K562 (cell line): ENCODE measurements at regions not wholly inside any gene's neighbourhood (a gene's known extent, or its start where the extent isn't known, plus 50 kb on each side); places are given as distances from the start of the nearest gene placed in this dataset.

Experiments used
- ATAC-seq: fragments of 200-7000 bp; cut with Tn5 transposase; 3 replicates; pipeline ENCODE4 v1.9.1; 2020; ENCODE audit warnings: moderate library complexity
- BruUV-seq: library from RNA; stranded (reverse); fragments of 400-500 nt; replicated peaks from 2 replicates; lab custom pipeline; 2021; lab: Mats Ljungman, UMichigan
- CTCF ChIA-PET: fragments of 300-600 bp; formaldehyde crosslinking; extraction: SDS; loops from one replicate; lab custom pipeline; 2021; ENCODE audit warnings: low intra/inter-chr PET ratio; lab: Yijun Ruan, JAX
- POLR2A ChIA-PET: fragments of 300-600, 350-650 bp; sonication (Branson Sonifier 250); formaldehyde crosslinking; extraction: SDS; loops from one replicate; lab custom pipeline; 2021; ENCODE audit warnings: antibody characterized with exemption, inconsistent platforms; lab: Yijun Ruan, JAX
- DNase-seq, 4 experiments: peaks; one replicate each; pipeline versions ENCODE4 v3.0.0 to v3.0.0-alpha.2; 2011 to 2018; ENCODE audit warnings: low spot score in 3 of 4, mixed read lengths in 3 of 4; ENCODE audit errors: extremely low read depth in 1 of 4
- FAIRE-seq: peaks from 2 replicates; lab custom pipeline; 2011; peaks lifted over from hg19 to GRCh38; lab: Jason Lieb, UNC
- H2AFZ ChIP-seq: 2 replicates; pipeline ENCODE4 v1.6.0; 2011; ENCODE audit warnings: low read depth, low read length, control low read depth, inconsistent platforms
- H3K27ac ChIP-seq: fragments of 200-600 bp; 3 replicates; pipeline ENCODE4 v1.8.0; 2011; ENCODE audit warnings: low read depth, mild to moderate bottlenecking, control low read depth, inconsistent platforms, low read length, moderate library complexity, mixed read lengths; ENCODE audit errors: extremely low read depth
- H3K27me3 ChIP-seq, 2 experiments: fragments of 300-600 bp in 1 of 2; 2 replicates in 1 of 2; 3 replicates in 1 of 2; pipeline versions ENCODE4 v1.6.0 to v1.8.0; 2011; ENCODE audit warnings: inconsistent platforms in 2 of 2, low read length in 2 of 2, mild to moderate bottlenecking in 1 of 2, mixed read lengths in 1 of 2, moderate library complexity in 1 of 2; ENCODE audit not compliant: control insufficient read depth in 2 of 2, insufficient read depth in 2 of 2
- H3K36me3 ChIP-seq: fragments of 300-600 bp; 3 replicates; pipeline ENCODE4 v1.8.0; 2011; ENCODE audit warnings: mild to moderate bottlenecking, low read length, inconsistent platforms; ENCODE audit not compliant: control insufficient read depth, insufficient read depth
- H3K4me1 ChIP-seq, 2 experiments: fragments of 200-600 bp in 1 of 2; replicated peaks in 1 of 2; 2 replicates in 1 of 2; 3 replicates in 1 of 2; pipeline versions ENCODE4 v1.5.1 to v1.8.0; 2011; ENCODE audit warnings: inconsistent platforms in 2 of 2, low read length in 2 of 2, mild to moderate bottlenecking in 1 of 2, mixed read lengths in 1 of 2, moderate library complexity in 1 of 2; ENCODE audit not compliant: control insufficient read depth in 2 of 2, insufficient read depth in 2 of 2
- H3K4me2 ChIP-seq: 2 replicates; pipeline ENCODE4 v1.6.1; 2011; ENCODE audit warnings: low read length, control low read depth, inconsistent platforms, mixed read lengths; ENCODE audit not compliant: insufficient read depth
- H3K4me3 ChIP-seq: fragments of 200-600 bp; sonication (generic), shearing (Covaris generic); 2 replicates; pipeline ENCODE4 v1.5.1; 2016; ENCODE audit warnings: control low read depth, inconsistent platforms
- H3K79me2 ChIP-seq: fragments of 200-600 bp; 3 replicates; pipeline ENCODE4 v1.8.0; 2011; ENCODE audit warnings: low read length, inconsistent platforms; ENCODE audit not compliant: control insufficient read depth, insufficient read depth
- H3K9ac ChIP-seq, 2 experiments: 2 replicates each; pipeline versions ENCODE4 v1.6.0 to v1.6.1; 2011; ENCODE audit warnings: low read depth in 2 of 2, low read length in 2 of 2, control low read depth in 1 of 2, inconsistent platforms in 1 of 2, mild to moderate bottlenecking in 1 of 2, mixed read lengths in 1 of 2; ENCODE audit not compliant: insufficient read depth in 1 of 2
- H3K9me1 ChIP-seq: one replicate; pipeline ENCODE4 v1.6.0; 2011; ENCODE audit warnings: inconsistent platforms, mild to moderate bottlenecking, low read length, moderate library complexity; ENCODE audit not compliant: control insufficient read depth, insufficient read depth
- H3K9me3 ChIP-seq: replicated peaks from 2 replicates; pipeline ENCODE4 v1.5.1; 2011; ENCODE audit warnings: low read depth, low read length, inconsistent platforms; ENCODE audit not compliant: control insufficient read depth, insufficient read depth
- H4K20me1 ChIP-seq: replicated peaks from 2 replicates; pipeline ENCODE4 v1.6.1; 2011; ENCODE audit warnings: low read length, inconsistent platforms, mixed read lengths; ENCODE audit not compliant: control insufficient read depth, insufficient read depth
- RNF2 ChIP-seq: sonication (generic); IDR thresholded peaks from 2 replicates; pipeline ENCODE4 v1.6.1; 2016
- ZEB2 ChIP-seq: fragments of 450-650 bp; IDR thresholded peaks from 2 replicates; pipeline ENCODE4 v1.6.1; 2016
- ZNF407 ChIP-seq: fragments of 450-650 bp; IDR thresholded peaks from 2 replicates; pipeline ENCODE4 v1.6.1; 2016; ENCODE audit warnings: low read depth
- WGBS: fragments of 100-300 bp; shearing (Covaris generic); methylation state at CpG from one replicate; pipeline ENCODE4 v1.1.6; 2016; ENCODE audit warnings: low coverage, mixed read lengths; ENCODE audit not compliant: insufficient coverage; ENCODE audit errors: missing lambda C conversion rate; 5-methylcytosine and 5-hydroxymethylcytosine counted together
- in situ Hi-C: fragments of 300-500 bp; cut with MboI; formaldehyde crosslinking; loops from 4 replicates; pipeline ENCODE4 v1.15.0; 2018; ENCODE audit warnings: inconsistent platforms, mixed read lengths
- intact Hi-C: fragments of 100-400 bp; cut with micrococcal nuclease; formaldehyde crosslinking; loops from 2 replicates; pipeline ENCODE4 v1.14.2; 2022

GRCh38 chrX:30990361-30990760 is 81.5 kb downstream of the FTHL17 start:
- H3K79me2 ChIP-seq = no peaks in the 10 kb centered on the region
- WGBS = 0% methylated on average over 2 of the region's 2 CpGs
- POLR2A ChIA-PET = no interaction called here
- no peaks in the 10 kb centered on the region for H4K20me1 ChIP-seq
- no peak for TF ChIP-seq ZNF407
- peak; percentile 18; the same call in 1 of the 2 replicates for TF ChIP-seq RNF2
- no peak for TF ChIP-seq ZEB2
- H3K36me3 ChIP-seq = no peaks in the 10 kb centered on the region
- in situ Hi-C loops (no loop called here), intact Hi-C loops (no loop called here)
- ATAC-seq (no peak), DNase-seq (no peak), FAIRE-seq (no peak)
- no peak overlapping the region for H2AFZ ChIP-seq
- no peaks in the 10 kb centered on the region for H3K9me1 ChIP-seq
- H3K4me3 ChIP-seq = no peak overlapping the region
- H3K4me2 ChIP-seq = no peak overlapping the region
- no peaks in the 10 kb centered on the region for H3K9me3 ChIP-seq
- BruUV-seq = no TSS peak
- H3K27ac ChIP-seq = no peak overlapping the region
- H3K4me1 ChIP-seq = no peaks in the 10 kb centered on the region
- no peak overlapping the region for H3K9ac ChIP-seq
- CTCF ChIA-PET = no interaction called here
- peaks cover 0 to 4% of the 10 kb centered on the region in 2 experiments; a peak in 1 of 5 replicates for H3K27me3 ChIP-seq
